Liver (tissue), 3 donors: ENCODE measurements at regions not wholly inside any gene's neighbourhood (a gene's known extent, or its start where the extent isn't known, plus 50 kb on each side); places are given as distances from the start of the nearest gene placed in this dataset.

Experiments
- ATF3 ChIP-seq: IDR thresholded peaks from 2 replicates; pipeline ENCODE4 v1.6.1; 2016; ENCODE audit warnings: antibody characterized with exemption
- EGR1 ChIP-seq, 2 donors: IDR thresholded peaks; 2 replicates each; pipeline ENCODE4 v1.6.1; 2016 to 2018; ENCODE audit warnings: antibody characterized with exemption in 2 of 2, low read depth in 2 of 2
- GABPA ChIP-seq, 2 donors: IDR thresholded peaks in 1 of 2; conservative IDR thresholded peaks in 1 of 2; 2 replicates each; pipeline ENCODE4 v1.6.1; 2016; ENCODE audit warnings: antibody characterized with exemption in 2 of 2, mild to moderate bottlenecking in 1 of 2, moderate library complexity in 1 of 2
- MAX ChIP-seq: IDR thresholded peaks from 2 replicates; pipeline ENCODE4 v1.6.1; 2016; ENCODE audit warnings: antibody characterized with exemption
- RAD21 ChIP-seq, 2 donors: IDR thresholded peaks; 2 replicates each; pipeline ENCODE4 v1.6.1; 2016; ENCODE audit warnings: antibody characterized with exemption in 2 of 2, mild to moderate bottlenecking in 2 of 2
- SP1 ChIP-seq: IDR thresholded peaks from 2 replicates; pipeline ENCODE4 v1.6.1; 2018; ENCODE audit warnings: antibody characterized with exemption, mild to moderate bottlenecking
- TAF1 ChIP-seq: conservative IDR thresholded peaks from 2 replicates; pipeline ENCODE4 v1.6.1; 2016; ENCODE audit warnings: antibody characterized with exemption, mild to moderate bottlenecking
- YY1 ChIP-seq: IDR thresholded peaks from 2 replicates; pipeline ENCODE4 v1.6.1; 2016; ENCODE audit warnings: antibody characterized with exemption, mild to moderate bottlenecking
- TF ChIP-seq, protein P1 (sequence below): fragments of 150-350 bp; IDR thresholded peaks from 2 replicates; pipeline ENCODE4 v1.5.1; 2017; ENCODE audit warnings: improper control_type of control experiment, low read depth, low read length; ENCODE audit not compliant: missing input control
- TF ChIP-seq, protein P2 (sequence below): IDR thresholded peaks from 2 replicates; pipeline ENCODE4 v1.6.1; 2016; ENCODE audit warnings: antibody characterized with exemption
- TF ChIP-seq, protein P3 (sequence below): IDR thresholded peaks from 2 replicates; pipeline ENCODE4 v1.6.1; 2016; ENCODE audit warnings: antibody characterized with exemption, mild to moderate bottlenecking
- donor health status: healthy.
- donor health status: healthy.

DNA sequence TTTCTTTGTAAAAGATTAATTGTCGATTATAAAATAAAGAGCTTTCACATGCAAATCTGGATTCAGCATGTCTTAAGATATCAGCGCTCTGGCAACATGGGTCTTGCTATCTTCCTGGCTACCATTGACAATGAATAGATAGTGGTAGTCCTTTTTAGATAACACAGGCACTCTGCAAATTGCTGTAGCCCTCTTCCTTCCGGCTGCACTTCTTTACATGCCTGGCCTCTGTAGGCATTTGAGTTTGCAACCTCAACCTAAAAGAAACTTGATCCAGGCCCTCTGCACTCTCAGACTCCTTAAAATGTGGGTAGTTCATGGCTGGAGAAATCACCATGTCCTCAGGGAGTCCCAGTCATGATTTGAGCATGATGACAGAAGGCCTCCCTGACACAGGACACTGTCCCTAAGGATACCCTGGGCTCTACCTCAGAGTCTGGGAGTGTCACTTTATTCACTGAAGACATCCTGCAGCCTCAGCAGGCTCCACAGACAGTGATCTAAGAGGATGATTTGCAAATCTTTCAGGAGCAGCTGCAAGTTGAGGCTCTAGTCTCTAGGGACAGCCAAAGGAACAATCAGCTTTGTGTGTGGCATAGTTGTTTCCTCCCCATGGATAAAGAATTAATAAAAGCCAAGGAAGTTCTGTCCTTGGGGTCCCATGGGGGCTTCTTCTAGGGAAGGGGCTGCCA is 529.4 kb downstream of the RBFOX1 start:
- TF ChIP-seq, protein P1, sequence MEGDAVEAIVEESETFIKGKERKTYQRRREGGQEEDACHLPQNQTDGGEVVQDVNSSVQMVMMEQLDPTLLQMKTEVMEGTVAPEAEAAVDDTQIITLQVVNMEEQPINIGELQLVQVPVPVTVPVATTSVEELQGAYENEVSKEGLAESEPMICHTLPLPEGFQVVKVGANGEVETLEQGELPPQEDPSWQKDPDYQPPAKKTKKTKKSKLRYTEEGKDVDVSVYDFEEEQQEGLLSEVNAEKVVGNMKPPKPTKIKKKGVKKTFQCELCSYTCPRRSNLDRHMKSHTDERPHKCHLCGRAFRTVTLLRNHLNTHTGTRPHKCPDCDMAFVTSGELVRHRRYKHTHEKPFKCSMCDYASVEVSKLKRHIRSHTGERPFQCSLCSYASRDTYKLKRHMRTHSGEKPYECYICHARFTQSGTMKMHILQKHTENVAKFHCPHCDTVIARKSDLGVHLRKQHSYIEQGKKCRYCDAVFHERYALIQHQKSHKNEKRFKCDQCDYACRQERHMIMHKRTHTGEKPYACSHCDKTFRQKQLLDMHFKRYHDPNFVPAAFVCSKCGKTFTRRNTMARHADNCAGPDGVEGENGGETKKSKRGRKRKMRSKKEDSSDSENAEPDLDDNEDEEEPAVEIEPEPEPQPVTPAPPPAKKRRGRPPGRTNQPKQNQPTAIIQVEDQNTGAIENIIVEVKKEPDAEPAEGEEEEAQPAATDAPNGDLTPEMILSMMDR = no peak
- TF ChIP-seq, protein P2, sequence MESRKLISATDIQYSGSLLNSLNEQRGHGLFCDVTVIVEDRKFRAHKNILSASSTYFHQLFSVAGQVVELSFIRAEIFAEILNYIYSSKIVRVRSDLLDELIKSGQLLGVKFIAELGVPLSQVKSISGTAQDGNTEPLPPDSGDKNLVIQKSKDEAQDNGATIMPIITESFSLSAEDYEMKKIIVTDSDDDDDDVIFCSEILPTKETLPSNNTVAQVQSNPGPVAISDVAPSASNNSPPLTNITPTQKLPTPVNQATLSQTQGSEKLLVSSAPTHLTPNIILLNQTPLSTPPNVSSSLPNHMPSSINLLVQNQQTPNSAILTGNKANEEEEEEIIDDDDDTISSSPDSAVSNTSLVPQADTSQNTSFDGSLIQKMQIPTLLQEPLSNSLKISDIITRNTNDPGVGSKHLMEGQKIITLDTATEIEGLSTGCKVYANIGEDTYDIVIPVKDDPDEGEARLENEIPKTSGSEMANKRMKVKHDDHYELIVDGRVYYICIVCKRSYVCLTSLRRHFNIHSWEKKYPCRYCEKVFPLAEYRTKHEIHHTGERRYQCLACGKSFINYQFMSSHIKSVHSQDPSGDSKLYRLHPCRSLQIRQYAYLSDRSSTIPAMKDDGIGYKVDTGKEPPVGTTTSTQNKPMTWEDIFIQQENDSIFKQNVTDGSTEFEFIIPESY = no peak
- TF ChIP-seq, protein P3, sequence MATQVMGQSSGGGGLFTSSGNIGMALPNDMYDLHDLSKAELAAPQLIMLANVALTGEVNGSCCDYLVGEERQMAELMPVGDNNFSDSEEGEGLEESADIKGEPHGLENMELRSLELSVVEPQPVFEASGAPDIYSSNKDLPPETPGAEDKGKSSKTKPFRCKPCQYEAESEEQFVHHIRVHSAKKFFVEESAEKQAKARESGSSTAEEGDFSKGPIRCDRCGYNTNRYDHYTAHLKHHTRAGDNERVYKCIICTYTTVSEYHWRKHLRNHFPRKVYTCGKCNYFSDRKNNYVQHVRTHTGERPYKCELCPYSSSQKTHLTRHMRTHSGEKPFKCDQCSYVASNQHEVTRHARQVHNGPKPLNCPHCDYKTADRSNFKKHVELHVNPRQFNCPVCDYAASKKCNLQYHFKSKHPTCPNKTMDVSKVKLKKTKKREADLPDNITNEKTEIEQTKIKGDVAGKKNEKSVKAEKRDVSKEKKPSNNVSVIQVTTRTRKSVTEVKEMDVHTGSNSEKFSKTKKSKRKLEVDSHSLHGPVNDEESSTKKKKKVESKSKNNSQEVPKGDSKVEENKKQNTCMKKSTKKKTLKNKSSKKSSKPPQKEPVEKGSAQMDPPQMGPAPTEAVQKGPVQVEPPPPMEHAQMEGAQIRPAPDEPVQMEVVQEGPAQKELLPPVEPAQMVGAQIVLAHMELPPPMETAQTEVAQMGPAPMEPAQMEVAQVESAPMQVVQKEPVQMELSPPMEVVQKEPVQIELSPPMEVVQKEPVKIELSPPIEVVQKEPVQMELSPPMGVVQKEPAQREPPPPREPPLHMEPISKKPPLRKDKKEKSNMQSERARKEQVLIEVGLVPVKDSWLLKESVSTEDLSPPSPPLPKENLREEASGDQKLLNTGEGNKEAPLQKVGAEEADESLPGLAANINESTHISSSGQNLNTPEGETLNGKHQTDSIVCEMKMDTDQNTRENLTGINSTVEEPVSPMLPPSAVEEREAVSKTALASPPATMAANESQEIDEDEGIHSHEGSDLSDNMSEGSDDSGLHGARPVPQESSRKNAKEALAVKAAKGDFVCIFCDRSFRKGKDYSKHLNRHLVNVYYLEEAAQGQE = no peak
- TF ChIP-seq SP1 = no peak
- TF ChIP-seq TAF1 = no peak
- no peak for TF ChIP-seq EGR1 (IDR thresholded peaks at IDR 0.05; ENCODE audit: low read depth in 2 of 2)
- no peak for TF ChIP-seq GABPA (IDR thresholded peaks at IDR 0.05 in 1 of 2, conservative IDR thresholded peaks at IDR 0.05 in 1 of 2)
- TF ChIP-seq RAD21 (IDR thresholded peaks at IDR 0.05) = no peak
- TF ChIP-seq MAX = no peak
- no peak for TF ChIP-seq YY1
- no peak for TF ChIP-seq ATF3
